Glomerular visceral epithelial cell (primary cell): ENCODE measurements at regions not wholly inside any gene's neighbourhood (a gene's known extent, or its start where the extent isn't known, plus 50 kb on each side); places are given as distances from the start of the nearest gene placed in this dataset.
"Not testable (repeated sequence)": the region's sequence is repeated elsewhere in the genome, so short reads cannot be mapped to it uniquely, and the experiment has no call there.

Experiments used
- DNase-seq: peaks from one replicate; pipeline ENCODE4 v3.0.0-alpha.2; 2016; ENCODE audit errors: extremely low spot score

DNA sequence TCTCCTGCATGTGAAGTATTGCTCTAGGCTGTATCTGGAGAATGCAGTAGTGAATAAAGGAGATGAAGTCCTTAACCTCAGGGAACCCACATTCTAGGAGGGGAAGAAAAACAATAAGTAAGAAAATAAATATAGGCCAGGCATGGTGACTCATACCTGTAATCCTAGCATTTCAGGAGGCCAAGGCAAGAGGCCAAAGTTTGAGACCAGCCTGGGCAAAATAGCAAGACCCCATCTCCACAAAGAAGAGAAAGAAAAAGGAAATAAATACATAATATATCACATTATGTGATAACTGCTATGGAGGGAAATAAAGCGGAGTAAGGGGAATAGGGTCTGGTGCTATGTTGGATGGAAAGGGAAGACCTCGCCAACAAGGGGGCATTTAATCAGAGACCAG, 94.0 kb downstream of the QRSL1 start:
- DNase-seq, result not testable (repeated sequence)

DNA sequence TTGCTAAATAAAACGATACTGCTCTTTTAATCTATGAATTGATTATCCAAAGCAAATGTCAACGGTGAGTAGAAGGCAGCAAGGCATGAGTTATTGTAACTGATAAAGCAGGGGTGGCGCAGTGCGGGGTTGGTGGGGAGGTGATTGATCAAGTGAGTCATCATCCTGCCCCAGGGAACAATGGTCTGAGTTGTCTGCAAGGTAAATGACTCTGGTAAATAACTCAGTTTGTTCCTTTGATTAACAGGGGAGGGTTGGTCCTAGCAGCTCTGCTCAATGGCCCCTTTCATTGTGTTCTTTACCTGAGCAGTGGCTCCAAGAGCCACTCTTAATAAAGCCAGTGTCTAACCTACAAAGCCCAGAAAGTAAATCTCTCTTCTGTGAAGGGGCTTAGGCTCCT, 91.8 kb downstream of the QRSL1 start:
- not testable (repeated sequence) for DNase-seq
